HS-27A (cell line): ENCODE measurements at regions not wholly inside any gene's neighbourhood (a gene's known extent, or its start where the extent isn't known, plus 50 kb on each side); places are given as distances from the start of the nearest gene placed in this dataset.
"Not testable (repeated sequence)": the region's sequence is repeated elsewhere in the genome, so short reads cannot be mapped to it uniquely, and the experiment has no call there.

ENCODE experiments used
- DNase-seq: peaks from one replicate; pipeline ENCODE4 v3.0.0-alpha.2; 2012; ENCODE audit warnings: low read depth, missing footprints

GRCh38 chr17:52737071-52737470 is 578.6 kb upstream of the CA10 start:
- no peak for DNase-seq

GRCh38 chr17:52732841-52733240 is 574.3 kb upstream of the CA10 start:
- DNase-seq: no peak

- DNase-seq: no peak
These were observed 566.1 kb upstream of the CA10 start for GRCh38 chr17:52724578-52724977.

GRCh38 chr17:52721910-52722309 is 563.4 kb upstream of the CA10 start:
- DNase-seq: no peak

- no peak for DNase-seq
These were observed 551.9 kb upstream of the CA10 start for GRCh38 chr17:52710363-52710901.

GRCh38 chr17:52709724-52710123 is 551.2 kb upstream of the CA10 start:
- no peak for DNase-seq

- DNase-seq: no peak
These were observed 537.8 kb upstream of the CA10 start for GRCh38 chr17:52696362-52696761.

GRCh38 chr17:52686140-52686539 is 527.6 kb upstream of the CA10 start:
- DNase-seq: no peak

- DNase-seq: no peak
These were observed 523.0 kb upstream of the CA10 start for GRCh38 chr17:52681480-52681879.

GRCh38 chr17:52678211-52678610 is 519.7 kb upstream of the CA10 start:
- no peak for DNase-seq

GRCh38 chr17:52674686-52675085 is 516.2 kb upstream of the CA10 start:
- DNase-seq: no peak

GRCh38 chr17:52673791-52674190 is 515.3 kb upstream of the CA10 start:
- no peak for DNase-seq

- DNase-seq: no peak
These were observed 507.8 kb upstream of the CA10 start for GRCh38 chr17:52666264-52666663.

GRCh38 chr17:52660692-52661091 is 502.2 kb upstream of the CA10 start:
- DNase-seq: no peak

- no peak for DNase-seq
These were observed 494.5 kb upstream of the CA10 start for GRCh38 chr17:52653014-52653413.

GRCh38 chr17:52648995-52649394 is 490.5 kb upstream of the CA10 start:
- DNase-seq: no peak

- DNase-seq: no peak
These were observed 488.9 kb upstream of the CA10 start for GRCh38 chr17:52647411-52647810.

GRCh38 chr17:52636443-52636842 is 477.9 kb upstream of the CA10 start:
- no peak for DNase-seq

- DNase-seq: no peak
These were observed 448.1 kb upstream of the CA10 start for GRCh38 chr17:52606590-52606989.

GRCh38 chr17:52606098-52606497 is 447.6 kb upstream of the CA10 start:
- DNase-seq: no peak

- DNase-seq: no peak
These were observed 445.6 kb upstream of the CA10 start for GRCh38 chr17:52604105-52604504.

- not testable (repeated sequence) for DNase-seq
These were observed 439.1 kb upstream of the CA10 start for GRCh38 chr17:52597452-52598215.

GRCh38 chr17:52594516-52594915 is 436.0 kb upstream of the CA10 start:
- no peak for DNase-seq

- no peak for DNase-seq
These were observed 388.5 kb upstream of the CA10 start for GRCh38 chr17:52546990-52547389.
